ENCODE measurements at regions not wholly inside any gene's neighbourhood (a gene's known extent, or its start where the extent isn't known, plus 50 kb on each side); places are given as distances from the start of the nearest gene placed in this dataset.

DNA sequence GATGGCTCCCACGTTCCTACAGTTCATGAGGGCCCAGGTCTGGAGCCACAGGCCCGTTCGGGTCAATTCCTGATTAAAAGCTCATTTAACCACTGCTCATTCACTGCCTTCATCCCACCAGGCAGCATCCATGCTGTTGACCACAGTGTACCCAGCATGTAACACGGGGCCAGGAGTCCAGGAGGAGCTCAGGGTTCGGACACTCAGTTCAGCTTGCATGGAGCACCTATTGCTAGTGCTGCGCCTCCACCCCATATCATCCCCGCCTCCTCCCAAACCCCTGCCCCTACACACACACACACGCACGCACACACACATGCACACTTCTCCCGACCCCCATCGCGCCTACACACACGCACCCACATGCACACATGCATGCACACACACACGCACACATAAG is 72.9 kb upstream of the SNTG2 start:
- peaks cover 7% of the 10 kb centered on the region for H3K9me3 Mint-ChIP-seq (ENCODE audit: low read depth)
- H3K36me3 Mint-ChIP-seq (ENCODE audit: insufficient read depth) = no peaks in the 10 kb centered on the region
- H3K4me1 Mint-ChIP-seq (ENCODE audit: low read depth) = no peaks in the 10 kb centered on the region
- no peak for DNase-seq (ENCODE audit: low spot score, unreplicated experiment)
- TF ChIP-seq, protein P1, sequence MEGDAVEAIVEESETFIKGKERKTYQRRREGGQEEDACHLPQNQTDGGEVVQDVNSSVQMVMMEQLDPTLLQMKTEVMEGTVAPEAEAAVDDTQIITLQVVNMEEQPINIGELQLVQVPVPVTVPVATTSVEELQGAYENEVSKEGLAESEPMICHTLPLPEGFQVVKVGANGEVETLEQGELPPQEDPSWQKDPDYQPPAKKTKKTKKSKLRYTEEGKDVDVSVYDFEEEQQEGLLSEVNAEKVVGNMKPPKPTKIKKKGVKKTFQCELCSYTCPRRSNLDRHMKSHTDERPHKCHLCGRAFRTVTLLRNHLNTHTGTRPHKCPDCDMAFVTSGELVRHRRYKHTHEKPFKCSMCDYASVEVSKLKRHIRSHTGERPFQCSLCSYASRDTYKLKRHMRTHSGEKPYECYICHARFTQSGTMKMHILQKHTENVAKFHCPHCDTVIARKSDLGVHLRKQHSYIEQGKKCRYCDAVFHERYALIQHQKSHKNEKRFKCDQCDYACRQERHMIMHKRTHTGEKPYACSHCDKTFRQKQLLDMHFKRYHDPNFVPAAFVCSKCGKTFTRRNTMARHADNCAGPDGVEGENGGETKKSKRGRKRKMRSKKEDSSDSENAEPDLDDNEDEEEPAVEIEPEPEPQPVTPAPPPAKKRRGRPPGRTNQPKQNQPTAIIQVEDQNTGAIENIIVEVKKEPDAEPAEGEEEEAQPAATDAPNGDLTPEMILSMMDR (IDR thresholded peaks at IDR 0.05; ENCODE audit: unreplicated experiment) = no peak
- H3K27me3 Mint-ChIP-seq = peaks cover 11% of the 10 kb centered on the region
- H3K27ac Mint-ChIP-seq = no peak overlapping the region
- no peak overlapping the region for H3K4me3 Mint-ChIP-seq (ENCODE audit: low read depth)

DNA sequence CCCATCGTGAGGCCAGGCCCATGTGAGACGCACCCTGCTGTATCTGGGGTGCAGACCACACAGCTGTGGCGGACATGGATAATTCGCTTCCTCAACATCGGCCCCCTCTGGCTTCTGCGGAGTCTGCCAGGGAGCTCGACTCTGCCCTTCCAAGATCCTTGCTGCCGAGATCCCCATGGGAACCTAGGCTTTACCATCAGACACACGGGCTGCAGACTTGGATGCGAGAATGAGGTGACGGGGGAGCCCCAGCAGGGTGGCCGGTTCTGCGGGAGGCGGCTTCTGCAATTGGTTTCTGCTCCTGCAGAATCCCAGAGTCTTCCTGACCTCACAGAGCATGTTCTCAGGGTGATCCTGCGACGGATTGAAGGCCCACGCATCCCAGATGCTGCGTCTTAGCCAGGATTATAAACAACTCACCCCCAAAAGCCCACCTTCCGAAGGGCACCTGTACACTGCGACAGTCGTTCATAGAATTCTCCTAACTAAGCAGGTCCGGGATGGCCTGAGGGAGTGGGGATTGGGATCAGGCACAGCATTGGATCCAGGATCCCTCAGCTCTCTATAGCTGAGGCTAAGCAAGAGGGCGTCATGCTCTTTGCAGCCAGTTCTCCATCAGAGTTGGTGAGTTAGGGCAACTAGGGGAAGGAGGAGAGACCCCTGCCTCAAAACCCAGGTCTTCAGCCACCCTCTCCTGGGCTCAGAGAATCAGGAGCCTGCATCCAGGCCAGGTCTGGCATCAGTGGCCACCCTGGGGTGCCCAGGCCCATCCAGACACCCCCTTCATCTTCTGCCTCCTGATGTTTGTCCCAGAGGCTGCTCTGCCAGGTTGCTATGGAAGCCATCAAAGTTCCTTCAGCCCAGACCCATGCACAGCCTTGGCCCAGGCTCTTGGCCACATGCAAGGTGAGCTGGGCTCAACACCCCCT is 74.7 kb upstream of the SNTG2 start:
- H3K36me3 Mint-ChIP-seq (ENCODE audit: insufficient read depth) = no peaks in the 10 kb centered on the region
- no peak for DNase-seq (ENCODE audit: low spot score, unreplicated experiment)
- H3K27me3 Mint-ChIP-seq = peaks cover 9% of the 10 kb centered on the region

DNA sequence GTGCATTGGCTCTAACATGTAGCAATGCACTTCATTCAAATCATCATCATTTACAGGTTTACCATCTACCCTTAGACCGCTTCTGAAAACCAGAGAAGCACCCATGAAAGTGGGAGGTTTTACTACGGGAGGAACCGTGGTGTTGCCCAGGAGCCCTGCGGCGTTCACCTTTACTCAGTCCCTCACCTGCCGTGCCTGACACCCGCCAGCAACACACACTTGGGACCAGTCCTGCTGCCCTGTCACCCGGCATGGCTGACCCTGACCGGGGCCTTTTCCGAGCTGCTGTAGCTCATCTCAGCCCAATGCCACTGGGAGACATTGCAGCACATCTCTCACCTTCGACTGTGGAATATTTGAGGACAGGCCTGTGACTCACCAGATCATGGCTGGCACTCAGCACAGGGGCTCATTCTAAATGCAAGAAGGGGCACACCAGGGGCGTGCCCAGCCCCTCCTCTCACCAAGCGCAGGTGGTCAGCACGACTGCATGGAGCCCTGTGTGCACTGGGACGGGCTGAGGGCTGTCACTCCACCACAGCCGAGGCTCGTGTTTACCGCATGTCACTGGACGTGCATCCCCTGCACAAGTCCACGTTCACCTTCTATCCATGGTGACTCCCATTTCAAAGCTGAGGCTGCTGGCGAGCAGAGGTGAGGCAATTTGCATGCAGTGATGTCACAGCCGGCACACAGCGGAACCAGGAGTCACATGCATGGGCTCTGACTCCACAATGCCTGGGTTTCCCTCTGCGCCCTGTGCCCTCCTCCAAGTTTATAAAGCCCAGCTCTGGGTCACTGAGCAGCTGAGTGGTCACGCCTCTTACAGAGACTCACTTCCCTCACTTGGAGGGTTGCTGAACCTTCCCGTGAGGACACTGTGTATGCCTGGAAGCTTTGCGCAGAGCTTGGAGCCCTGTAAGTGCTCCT is 76.7 kb upstream of the SNTG2 start:
- no peaks in the 10 kb centered on the region for H3K36me3 Mint-ChIP-seq (ENCODE audit: insufficient read depth)
- DNase-seq (ENCODE audit: low spot score, unreplicated experiment) = no peak
- peaks cover 3% of the 10 kb centered on the region for H3K9me3 Mint-ChIP-seq (ENCODE audit: low read depth)
- peaks cover 17% of the 10 kb centered on the region for H3K27me3 Mint-ChIP-seq
- no peak overlapping the region for H3K4me3 Mint-ChIP-seq (ENCODE audit: low read depth)
- no peak overlapping the region for H3K27ac Mint-ChIP-seq
- TF ChIP-seq, protein P1 (IDR thresholded peaks at IDR 0.05; ENCODE audit: unreplicated experiment) = no peak
- no peaks in the 10 kb centered on the region for H3K4me1 Mint-ChIP-seq (ENCODE audit: low read depth)

More for the DNA sequence above, 74.7 kb upstream of the SNTG2 start:
- no peak overlapping the region for H3K27ac Mint-ChIP-seq
- TF ChIP-seq, protein P1 (IDR thresholded peaks at IDR 0.05; ENCODE audit: unreplicated experiment) = no peak
- H3K4me1 Mint-ChIP-seq (ENCODE audit: low read depth) = no peaks in the 10 kb centered on the region
- peaks cover 7% of the 10 kb centered on the region for H3K9me3 Mint-ChIP-seq (ENCODE audit: low read depth)
- no peak overlapping the region for H3K4me3 Mint-ChIP-seq (ENCODE audit: low read depth)

DNA sequence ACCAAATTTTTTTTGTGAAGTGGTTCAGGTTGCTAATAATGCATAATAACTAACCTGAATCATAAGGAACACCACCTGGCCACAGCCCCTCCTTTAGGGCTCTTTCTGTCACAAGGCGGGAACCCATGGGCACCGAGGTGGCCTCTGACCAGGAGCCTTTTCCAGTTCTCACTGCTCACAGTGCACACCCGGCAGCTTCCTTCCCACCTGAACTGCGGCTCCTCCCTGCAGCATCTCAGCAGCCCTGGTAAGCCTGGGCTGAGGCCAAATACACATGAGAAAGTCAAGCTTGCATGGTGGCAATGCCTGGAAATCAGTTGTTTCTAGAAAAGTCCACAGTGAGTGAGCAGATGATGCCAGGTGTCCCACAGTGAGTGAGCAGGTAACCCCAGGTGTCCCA is 77.6 kb upstream of the SNTG2 start:
- H3K36me3 Mint-ChIP-seq (ENCODE audit: insufficient read depth) = no peaks in the 10 kb centered on the region
- no peaks in the 10 kb centered on the region for H3K9me3 Mint-ChIP-seq (ENCODE audit: low read depth)
- H3K4me1 Mint-ChIP-seq (ENCODE audit: low read depth) = no peaks in the 10 kb centered on the region
- no peak overlapping the region for H3K4me3 Mint-ChIP-seq (ENCODE audit: low read depth)
- TF ChIP-seq, protein P1 (IDR thresholded peaks at IDR 0.05; ENCODE audit: unreplicated experiment) = no peak
- H3K27ac Mint-ChIP-seq = no peak overlapping the region
- DNase-seq (ENCODE audit: low spot score, unreplicated experiment) = no peak
- H3K27me3 Mint-ChIP-seq = peaks cover 17% of the 10 kb centered on the region
